NB4 (cell line): ENCODE measurements at regions not wholly inside any gene's neighbourhood (a gene's known extent, or its start where the extent isn't known, plus 50 kb on each side); places are given as distances from the start of the nearest gene placed in this dataset.

Experiments
- CTCF ChIP-seq: IDR thresholded peaks from one replicate; pipeline ENCODE4 v1.5.1; 2012; ENCODE audit warnings: low read depth, low read length
- MYC ChIP-seq: IDR thresholded peaks from 2 replicates; pipeline ENCODE4 v1.6.1; 2011; ENCODE audit warnings: low read depth, low read length
- POLR2A ChIP-seq: IDR thresholded peaks from 2 replicates; pipeline ENCODE4 v1.6.1; 2011; ENCODE audit warnings: mild to moderate bottlenecking; ENCODE audit not compliant: insufficient read length; ENCODE audit errors: extremely low read depth
- TF ChIP-seq, protein P1 (sequence below): IDR thresholded peaks from 2 replicates; pipeline ENCODE4 v1.6.1; 2011; ENCODE audit warnings: low read depth, low read length

DNA sequence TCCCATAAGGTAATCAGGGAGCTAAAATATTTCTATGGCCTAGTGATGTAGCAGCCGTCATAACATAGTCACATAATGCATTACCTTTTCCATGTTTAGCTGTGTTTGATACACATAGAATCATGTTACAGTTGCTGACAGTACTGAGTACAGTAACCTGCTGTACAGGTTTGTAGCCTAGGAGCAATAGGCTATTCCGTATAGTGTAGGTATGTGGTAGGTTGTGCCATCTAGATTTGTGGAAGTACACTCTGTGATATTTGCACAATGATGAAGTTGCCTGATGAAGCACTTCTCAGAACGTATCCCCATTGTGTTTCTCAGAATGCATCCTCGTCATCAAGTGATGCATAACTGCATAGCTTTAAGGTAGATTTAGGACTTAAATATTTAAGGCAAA is 495.6 kb upstream of the ZFP42 start:
- no peak for TF ChIP-seq CTCF
- TF ChIP-seq, protein P1, sequence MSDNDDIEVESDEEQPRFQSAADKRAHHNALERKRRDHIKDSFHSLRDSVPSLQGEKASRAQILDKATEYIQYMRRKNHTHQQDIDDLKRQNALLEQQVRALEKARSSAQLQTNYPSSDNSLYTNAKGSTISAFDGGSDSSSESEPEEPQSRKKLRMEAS: no peak
- TF ChIP-seq POLR2A: no peak
- no peak for TF ChIP-seq MYC
